Stimulated activated memory B cell treated with anti-CD40 and anti-IgM and Interleukin-4, amounts not matched to agents 10 μg/mL and 1 μg/mL and 100 μg/mL, for 72 hours (primary cell): ENCODE measurements at regions not wholly inside any gene's neighbourhood (a gene's known extent, or its start where the extent isn't known, plus 50 kb on each side); places are given as distances from the start of the nearest gene placed in this dataset.

ENCODE experiments used
- ATAC-seq: fragments of 150-1000 bp; cut with Tn5 transposase; 2 replicates; pipeline ENCODE4 v1.10.0; 2021
- H3K27ac Mint-ChIP-seq: one replicate; pipeline ENCODE4 v1.8.0; 2022; ENCODE audit warnings: mild to moderate bottlenecking, mixed read lengths
- H3K27me3 Mint-ChIP-seq: one replicate; pipeline ENCODE4 v1.8.0; 2022; ENCODE audit warnings: mixed read lengths
- H3K36me3 Mint-ChIP-seq: one replicate; pipeline ENCODE4 v1.8.0; 2022; ENCODE audit warnings: mixed read lengths
- H3K4me1 Mint-ChIP-seq: one replicate; pipeline ENCODE4 v1.8.0; 2022; ENCODE audit warnings: mixed read lengths
- H3K4me3 Mint-ChIP-seq: one replicate; pipeline ENCODE4 v1.8.0; 2022; ENCODE audit warnings: mild to moderate bottlenecking, moderate library complexity, mixed read lengths
- H3K9me3 Mint-ChIP-seq: one replicate; pipeline ENCODE4 v1.8.0; 2022; ENCODE audit warnings: mixed read lengths

DNA sequence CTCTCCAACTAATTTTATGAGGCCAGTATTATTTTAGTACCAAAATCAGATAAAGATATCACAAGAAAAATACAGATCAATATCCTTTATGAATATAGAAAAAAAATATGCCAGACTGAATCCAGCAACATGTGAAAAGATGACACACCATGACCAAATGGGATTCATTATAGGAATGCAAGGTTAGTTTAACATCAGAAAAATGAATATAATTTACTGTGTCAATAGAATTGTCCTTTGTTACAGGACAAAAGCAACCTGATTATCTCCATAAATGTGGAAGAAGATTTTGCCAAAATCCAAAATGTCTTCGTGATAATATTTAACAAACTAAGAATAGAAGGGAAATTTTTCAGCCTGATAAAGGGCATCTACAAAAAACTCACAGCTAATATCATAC, 66.4 kb upstream of the DAB2 start:
- Mint-ChIP-seq H3K4me3 (no peak overlapping the region), H3K36me3 (no peaks in the 10 kb centered on the region), H3K27ac (no peak overlapping the region), H3K27me3 (no peaks in the 10 kb centered on the region), H3K4me1 (no peaks in the 10 kb centered on the region), H3K9me3 (no peaks in the 10 kb centered on the region)
- no peak for ATAC-seq

- Mint-ChIP-seq H3K4me3 (no peak overlapping the region), H3K27me3 (no peaks in the 10 kb centered on the region), H3K9me3 (no peaks in the 10 kb centered on the region), H3K36me3 (no peaks in the 10 kb centered on the region), H3K4me1 (no peaks in the 10 kb centered on the region), H3K27ac (no peak overlapping the region)
- no peak for ATAC-seq
These were observed 64.5 kb upstream of the DAB2 start for GRCh38 chr5:39489263-39489662.

- Mint-ChIP-seq H3K4me3 (no peak overlapping the region), H3K36me3 (no peaks in the 10 kb centered on the region), H3K9me3 (no peaks in the 10 kb centered on the region), H3K27ac (no peak overlapping the region), H3K4me1 (no peaks in the 10 kb centered on the region), H3K27me3 (no peaks in the 10 kb centered on the region)
- ATAC-seq: no peak
These were observed 62.0 kb upstream of the DAB2 start for GRCh38 chr5:39486790-39487189.

DNA sequence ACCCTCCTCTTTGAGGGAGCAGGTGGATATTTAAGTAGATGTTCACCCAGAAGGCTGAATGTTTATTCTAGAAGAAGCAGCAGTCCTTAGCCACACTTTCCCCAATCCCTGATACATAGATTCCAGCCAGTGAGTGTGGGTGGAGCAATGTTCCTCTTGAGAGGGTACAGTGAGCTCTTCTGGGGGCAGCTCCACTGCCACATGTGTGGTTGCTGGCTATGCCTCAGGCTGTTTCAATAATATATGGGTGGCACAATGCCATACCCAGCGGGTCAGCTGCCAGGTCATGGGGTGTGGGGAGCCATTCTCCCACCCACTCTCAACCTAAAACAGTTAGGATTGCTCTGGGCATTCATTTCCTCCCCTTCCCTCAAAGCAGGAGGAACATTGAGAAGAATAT, 61.6 kb upstream of the DAB2 start:
- no peak for ATAC-seq
- no peaks in the 10 kb centered on the region for H3K36me3 Mint-ChIP-seq
- no peak overlapping the region for H3K4me3 Mint-ChIP-seq
- H3K9me3 Mint-ChIP-seq: no peaks in the 10 kb centered on the region
- H3K4me1 Mint-ChIP-seq: no peaks in the 10 kb centered on the region
- no peak overlapping the region for H3K27ac Mint-ChIP-seq
- no peaks in the 10 kb centered on the region for H3K27me3 Mint-ChIP-seq

DNA sequence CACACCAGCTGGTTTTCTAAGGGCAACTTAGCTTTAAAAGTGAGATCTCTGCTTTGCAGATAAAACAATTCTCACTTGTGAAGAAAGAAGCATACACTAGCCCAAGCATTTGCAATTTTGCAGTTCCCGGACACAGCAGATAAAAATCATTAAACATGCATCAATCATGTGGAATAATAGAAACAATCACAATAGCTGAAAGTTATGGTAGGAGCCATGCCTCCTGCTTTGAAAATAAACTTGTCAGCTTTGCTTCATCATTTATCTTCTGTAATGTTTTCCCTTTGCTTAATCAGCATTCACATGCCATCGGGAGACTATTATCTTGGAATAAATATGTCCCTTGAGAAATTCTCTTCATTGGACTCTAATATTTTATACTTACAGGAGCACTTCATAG, 60.3 kb upstream of the DAB2 start:
- H3K4me1 Mint-ChIP-seq: no peaks in the 10 kb centered on the region
- no peaks in the 10 kb centered on the region for H3K9me3 Mint-ChIP-seq
- ATAC-seq: no peak
- no peak overlapping the region for H3K4me3 Mint-ChIP-seq
- H3K27ac Mint-ChIP-seq: no peak overlapping the region
- H3K36me3 Mint-ChIP-seq: no peaks in the 10 kb centered on the region
- H3K27me3 Mint-ChIP-seq: no peaks in the 10 kb centered on the region

DNA sequence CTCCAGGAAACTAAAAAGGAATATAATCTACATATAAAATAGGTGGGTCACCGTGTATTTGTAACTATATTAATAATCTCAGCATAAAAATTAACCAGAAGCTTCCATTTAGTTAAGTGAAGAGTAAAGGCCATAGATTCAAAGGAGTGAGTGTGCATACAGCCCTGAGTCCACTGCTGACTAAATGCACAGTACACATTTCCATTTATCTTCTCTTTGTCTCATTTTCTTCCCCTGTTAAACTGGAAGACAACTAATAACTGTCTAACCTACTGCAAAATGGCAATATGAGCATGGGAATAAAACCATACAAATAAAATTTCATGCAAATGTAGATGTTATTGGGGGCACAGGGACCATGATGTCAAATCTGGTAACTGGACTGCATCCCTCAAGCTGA, 59.9 kb upstream of the DAB2 start:
- Mint-ChIP-seq H3K27me3 (no peaks in the 10 kb centered on the region), H3K36me3 (no peaks in the 10 kb centered on the region), H3K9me3 (no peaks in the 10 kb centered on the region), H3K4me1 (no peaks in the 10 kb centered on the region), H3K27ac (no peak overlapping the region), H3K4me3 (no peak overlapping the region)
- ATAC-seq: no peak

- Mint-ChIP-seq H3K36me3 (no peaks in the 10 kb centered on the region), H3K9me3 (no peaks in the 10 kb centered on the region), H3K4me1 (no peaks in the 10 kb centered on the region), H3K27me3 (no peaks in the 10 kb centered on the region), H3K27ac (no peak overlapping the region), H3K4me3 (no peak overlapping the region)
- no peak for ATAC-seq
These were observed 57.3 kb upstream of the DAB2 start for GRCh38 chr5:39482098-39482497.

GRCh38 chr5:39479537-39479936, 54.8 kb upstream of the DAB2 start:
- Mint-ChIP-seq H3K4me1 (no peaks in the 10 kb centered on the region), H3K27ac (no peak overlapping the region), H3K36me3 (no peaks in the 10 kb centered on the region), H3K27me3 (peaks cover 8% of the 10 kb centered on the region), H3K9me3 (no peaks in the 10 kb centered on the region), H3K4me3 (no peak overlapping the region)
- no peak for ATAC-seq

GRCh38 chr5:39478863-39479262, 54.1 kb upstream of the DAB2 start:
- Mint-ChIP-seq H3K4me3 (no peak overlapping the region), H3K9me3 (no peaks in the 10 kb centered on the region), H3K27ac (no peak overlapping the region), H3K27me3 (peaks cover 12% of the 10 kb centered on the region), H3K36me3 (no peaks in the 10 kb centered on the region), H3K4me1 (no peaks in the 10 kb centered on the region)
- no peak for ATAC-seq

GRCh38 chr5:39476843-39477220, 52.1 kb upstream of the DAB2 start:
- peaks cover 12% of the 10 kb centered on the region for H3K27me3 Mint-ChIP-seq
- no peak for ATAC-seq
- H3K9me3 Mint-ChIP-seq: no peaks in the 10 kb centered on the region
- no peak overlapping the region for H3K27ac Mint-ChIP-seq
- no peak overlapping the region for H3K4me3 Mint-ChIP-seq
- H3K36me3 Mint-ChIP-seq: no peaks in the 10 kb centered on the region
- no peaks in the 10 kb centered on the region for H3K4me1 Mint-ChIP-seq

DNA sequence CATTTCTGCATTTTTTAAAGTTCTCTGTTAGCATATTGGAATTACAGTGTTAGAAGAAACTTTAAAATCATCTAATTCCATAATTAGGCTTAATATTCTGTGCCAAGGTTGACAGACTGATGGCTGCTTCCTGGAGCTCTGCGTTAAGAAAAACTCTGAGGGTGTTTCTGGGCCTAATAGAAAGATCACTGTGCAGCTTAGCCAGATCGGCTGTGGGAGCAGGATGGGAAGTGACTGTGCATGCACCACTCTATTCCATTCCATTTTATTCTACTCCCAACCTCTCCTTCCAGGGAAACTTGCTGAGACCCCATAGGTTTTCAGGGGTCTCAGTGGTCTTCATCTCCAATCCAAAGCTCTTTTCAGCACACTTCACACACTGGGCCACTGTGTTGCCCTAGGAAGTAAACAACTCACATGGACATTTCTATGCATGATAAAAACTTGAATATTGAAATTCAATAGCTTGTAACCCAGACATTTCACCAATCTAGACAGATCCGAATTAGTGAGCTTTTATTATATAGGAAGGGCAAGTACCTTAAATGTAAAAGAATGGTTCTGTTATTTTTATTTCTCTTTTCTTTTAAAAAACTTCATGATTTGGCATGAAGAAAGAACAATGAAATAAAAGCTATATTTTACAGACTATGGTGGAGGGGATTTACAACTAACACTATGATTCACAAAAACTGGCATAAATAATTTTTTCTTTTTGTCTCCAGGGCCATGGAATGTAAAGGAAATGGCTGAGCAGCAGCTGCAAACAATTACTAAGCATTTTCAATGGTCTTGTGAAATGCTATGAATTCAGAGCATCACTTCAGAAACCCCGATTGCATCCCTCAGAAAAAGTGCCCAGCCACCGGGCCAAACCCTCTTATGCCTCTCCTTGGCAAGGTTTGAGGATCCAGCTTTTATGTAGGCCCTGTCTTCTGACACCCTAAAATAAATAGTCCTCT, 51.4 kb upstream of the DAB2 start:
- no peaks in the 10 kb centered on the region for H3K4me1 Mint-ChIP-seq
- peaks cover 12% of the 10 kb centered on the region for H3K27me3 Mint-ChIP-seq
- H3K27ac Mint-ChIP-seq: no peak overlapping the region
- H3K9me3 Mint-ChIP-seq: no peaks in the 10 kb centered on the region
- no peaks in the 10 kb centered on the region for H3K36me3 Mint-ChIP-seq
- H3K4me3 Mint-ChIP-seq: no peak overlapping the region
- no peak for ATAC-seq

- no peaks in the 10 kb centered on the region for H3K9me3 Mint-ChIP-seq
- ATAC-seq: no peak
- H3K27me3 Mint-ChIP-seq: peaks cover 12% of the 10 kb centered on the region
- no peak overlapping the region for H3K27ac Mint-ChIP-seq
- no peak overlapping the region for H3K4me3 Mint-ChIP-seq
- no peaks in the 10 kb centered on the region for H3K36me3 Mint-ChIP-seq
- H3K4me1 Mint-ChIP-seq: no peaks in the 10 kb centered on the region
These were observed 50.4 kb upstream of the DAB2 start for GRCh38 chr5:39475159-39475571.
